ENCODE measurements at regions not wholly inside any gene's neighbourhood (a gene's known extent, or its start where the extent isn't known, plus 50 kb on each side); places are given as distances from the start of the nearest gene placed in this dataset.

DNA sequence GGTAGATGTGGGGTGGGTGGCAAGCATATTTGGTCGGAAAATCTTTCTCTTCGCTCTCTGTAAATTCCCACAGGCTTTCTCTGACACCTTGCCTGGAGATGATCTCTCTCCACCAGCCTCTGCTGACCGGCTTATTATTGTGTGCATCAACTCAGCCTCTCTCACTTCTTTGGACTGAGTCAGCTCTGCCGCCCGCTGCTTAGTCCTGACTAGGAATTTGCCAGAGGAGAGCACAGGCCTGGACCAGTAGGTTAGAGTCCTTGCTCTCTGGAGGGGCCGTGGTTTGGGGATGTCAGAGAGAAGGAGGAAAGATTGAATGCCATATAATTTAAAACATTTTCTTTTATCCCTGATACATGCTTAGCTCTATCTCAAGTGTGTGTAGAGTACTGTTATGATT, 242.6 kb upstream of the THSD7B start:
- no peaks in the 10 kb centered on the region for H3K27me3 ChIP-seq (ENCODE audit: insufficient read depth, low read length)
- no peak overlapping the region for H2AFZ ChIP-seq (ENCODE audit: low read length)
- no CpG with 5 or more reads among the region's 6 CpGs for WGBS (ENCODE audit: extremely low coverage, insufficient read length, low lambda C conversion rate)
- Mint-ChIP-seq H3K4me3 (no peak overlapping the region), H3K27me3 (ENCODE audit: low read depth) (peaks cover 79% of the 10 kb centered on the region), H3K4me1 (peaks cover 10 to 16% of the 10 kb centered on the region in 2 experiments), H3K27ac (no peak overlapping the region), H3K36me3 (ENCODE audit: insufficient read depth in 1 of 3, low read depth in 3 of 3) (no peaks in the 10 kb centered on the region), H3K9me3 (no peaks in the 10 kb centered on the region; a peak in 1 of 5 replicates)
- no peak overlapping the region for H4K5ac ChIP-seq (ENCODE audit: insufficient read length, low read depth, low read length)
- H4K8ac ChIP-seq (replicated peaks; ENCODE audit: insufficient read length, low read depth, low read length), result no peak overlapping the region
- no peak overlapping the region for H2BK5ac ChIP-seq (ENCODE audit: insufficient read length, low read length)
- no peaks in the 10 kb centered on the region for H3K9me3 ChIP-seq (ENCODE audit: control insufficient read depth, low read depth, low read length)
- H3K27ac ChIP-seq (ENCODE audit: insufficient read length, low read depth, low read length), result no peak overlapping the region
- H3K18ac ChIP-seq (ENCODE audit: insufficient read length, low read depth, low read length), result no peak overlapping the region
- H2AK5ac ChIP-seq (ENCODE audit: insufficient read length, low read length), result no peak overlapping the region
- H3K4me2 ChIP-seq (ENCODE audit: insufficient read depth, insufficient read length, low read length), result no peak overlapping the region
- H4K20me1 ChIP-seq (ENCODE audit: control insufficient read depth, insufficient read depth, insufficient read length), result no peaks in the 10 kb centered on the region
- no peaks in the 10 kb centered on the region for H3K79me1 ChIP-seq (ENCODE audit: insufficient read depth, low read depth, low read length, poor library complexity, severe bottlenecking)
- H3K4me1 ChIP-seq (ENCODE audit: insufficient read depth, low read length), result peaks cover 5% of the 10 kb centered on the region; the same call in 1 of the 2 replicates
- no peaks in the 10 kb centered on the region for H3K79me2 ChIP-seq (ENCODE audit: insufficient read depth, low read length)
- H4K91ac ChIP-seq (ENCODE audit: insufficient read length, low read depth, low read length), result no peak overlapping the region
- no peak overlapping the region for H2BK20ac ChIP-seq (ENCODE audit: low read depth, low read length, poor library complexity, severe bottlenecking)
- no peak overlapping the region for H3K56ac ChIP-seq (ENCODE audit: insufficient read length, low read depth, low read length)
- H3K23me2 ChIP-seq (ENCODE audit: insufficient read length, low read depth, low read length, poor library complexity, severe bottlenecking), result no peaks in the 10 kb centered on the region
- H3K4ac ChIP-seq (ENCODE audit: low read depth, low read length), result no peak overlapping the region
- H2BK15ac ChIP-seq (ENCODE audit: low read depth, low read length), result no peak overlapping the region
- H3K9ac ChIP-seq (ENCODE audit: extremely low read depth, insufficient read length, low read length), result no peak overlapping the region
- H3K14ac ChIP-seq (ENCODE audit: insufficient read depth, low read length), result no peak overlapping the region
- no peak for DNase-seq
- H2BK120ac ChIP-seq (ENCODE audit: low read depth, low read length, poor library complexity, severe bottlenecking), result no peak overlapping the region
- no peak overlapping the region for H2BK12ac ChIP-seq (ENCODE audit: insufficient read length, low read depth, low read length)
- TF ChIP-seq, protein P1, sequence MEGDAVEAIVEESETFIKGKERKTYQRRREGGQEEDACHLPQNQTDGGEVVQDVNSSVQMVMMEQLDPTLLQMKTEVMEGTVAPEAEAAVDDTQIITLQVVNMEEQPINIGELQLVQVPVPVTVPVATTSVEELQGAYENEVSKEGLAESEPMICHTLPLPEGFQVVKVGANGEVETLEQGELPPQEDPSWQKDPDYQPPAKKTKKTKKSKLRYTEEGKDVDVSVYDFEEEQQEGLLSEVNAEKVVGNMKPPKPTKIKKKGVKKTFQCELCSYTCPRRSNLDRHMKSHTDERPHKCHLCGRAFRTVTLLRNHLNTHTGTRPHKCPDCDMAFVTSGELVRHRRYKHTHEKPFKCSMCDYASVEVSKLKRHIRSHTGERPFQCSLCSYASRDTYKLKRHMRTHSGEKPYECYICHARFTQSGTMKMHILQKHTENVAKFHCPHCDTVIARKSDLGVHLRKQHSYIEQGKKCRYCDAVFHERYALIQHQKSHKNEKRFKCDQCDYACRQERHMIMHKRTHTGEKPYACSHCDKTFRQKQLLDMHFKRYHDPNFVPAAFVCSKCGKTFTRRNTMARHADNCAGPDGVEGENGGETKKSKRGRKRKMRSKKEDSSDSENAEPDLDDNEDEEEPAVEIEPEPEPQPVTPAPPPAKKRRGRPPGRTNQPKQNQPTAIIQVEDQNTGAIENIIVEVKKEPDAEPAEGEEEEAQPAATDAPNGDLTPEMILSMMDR (conservative IDR thresholded peaks at IDR 0.05), result no peak
- H3T11ph ChIP-seq (ENCODE audit: low read length), result no peak overlapping the region
- H3K23ac ChIP-seq (ENCODE audit: insufficient read length, low read depth, low read length), result no peak overlapping the region
